BLaER1 treated with 17β-estradiol and CSF1 and Interleukin-3, amounts not matched to agents 10 nM and 100 nM (cell line): ENCODE measurements at regions not wholly inside any gene's neighbourhood (a gene's known extent, or its start where the extent isn't known, plus 50 kb on each side); places are given as distances from the start of the nearest gene placed in this dataset.

Experiments
- H3K27ac ChIP-seq, 11 experiments: shearing (Covaris generic); formaldehyde crosslinking; 2 replicates each; pipeline ENCODE4 v1.8.1; 2022
- H3K27me3 ChIP-seq, 11 experiments: shearing (Covaris generic); formaldehyde crosslinking; 2 replicates each; pipeline ENCODE4 v1.8.1; 2022
- H3K36me3 ChIP-seq, 11 experiments: shearing (Covaris generic); formaldehyde crosslinking; 2 replicates each; pipeline ENCODE4 v1.8.1; 2022
- H3K4me1 ChIP-seq, 10 experiments: shearing (Covaris generic); formaldehyde crosslinking; 2 replicates each; pipeline ENCODE4 v1.8.1; 2022
- H3K4me2 ChIP-seq, 11 experiments: shearing (Covaris generic); formaldehyde crosslinking; 2 replicates each; pipeline ENCODE4 v1.8.1; 2022
- H3K4me3 ChIP-seq, 10 experiments: shearing (Covaris generic); formaldehyde crosslinking; 2 replicates each; pipeline ENCODE4 v1.8.1; 2022
- H3K9ac ChIP-seq, 11 experiments: shearing (Covaris generic); formaldehyde crosslinking; 2 replicates each; pipeline ENCODE4 v1.8.1; 2022
- H3K9me3 ChIP-seq, 11 experiments: shearing (Covaris generic); formaldehyde crosslinking; replicated peaks in 1 of 11; 2 replicates each; pipeline ENCODE4 v1.8.1; 2022
- H4K20me1 ChIP-seq, 11 experiments: shearing (Covaris generic); formaldehyde crosslinking; 2 replicates each; pipeline ENCODE4 v1.8.1; 2022
- Cebpa-rat ChIP-seq, 11 experiments: shearing (Covaris generic); IDR thresholded peaks; 2 replicates each; pipeline ENCODE4 v1.8.1; 2022

DNA sequence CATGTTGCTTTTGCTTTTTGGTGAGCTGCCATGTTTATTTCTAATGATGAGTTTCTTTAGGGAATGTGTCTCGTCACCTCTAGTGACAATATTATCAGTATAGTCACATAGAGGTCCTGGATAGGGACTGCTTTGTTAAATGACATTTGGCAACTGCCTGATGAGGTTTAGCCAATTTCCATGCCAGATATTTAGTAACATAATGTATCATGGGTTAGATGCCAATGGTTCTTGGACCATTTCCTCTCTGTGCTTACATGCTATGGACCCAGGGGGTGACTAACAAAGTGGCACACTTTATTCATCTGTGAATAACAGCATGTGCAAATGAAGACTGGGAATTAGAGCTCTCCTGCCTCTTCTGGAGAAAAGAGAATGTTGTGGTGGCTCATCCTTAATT lies 56.2 kb upstream of the RAB27B start:
- Histone ChIP-seq H3K27me3 (peaks cover 0 to 14% (median 0%) of the 10 kb centered on the region in 11 experiments; a peak in 2 of 22 replicates), H3K36me3 (no peaks in the 10 kb centered on the region), H3K9me3 (peaks cover 0 to 22% (median 10%) of the 10 kb centered on the region in 11 experiments; a peak in 13 of 22 replicates), H3K4me3 (no peak overlapping the region), H3K4me1 (peaks cover 27 to 39% (median 33%) of the 10 kb centered on the region in 10 experiments), H3K4me2 (no peak overlapping the region), H4K20me1 (no peaks in the 10 kb centered on the region), H3K27ac (no peak overlapping the region), H3K9ac (no peak overlapping the region)
- no peak for TF ChIP-seq Cebpa-rat (IDR thresholded peaks at IDR 0.05)

DNA sequence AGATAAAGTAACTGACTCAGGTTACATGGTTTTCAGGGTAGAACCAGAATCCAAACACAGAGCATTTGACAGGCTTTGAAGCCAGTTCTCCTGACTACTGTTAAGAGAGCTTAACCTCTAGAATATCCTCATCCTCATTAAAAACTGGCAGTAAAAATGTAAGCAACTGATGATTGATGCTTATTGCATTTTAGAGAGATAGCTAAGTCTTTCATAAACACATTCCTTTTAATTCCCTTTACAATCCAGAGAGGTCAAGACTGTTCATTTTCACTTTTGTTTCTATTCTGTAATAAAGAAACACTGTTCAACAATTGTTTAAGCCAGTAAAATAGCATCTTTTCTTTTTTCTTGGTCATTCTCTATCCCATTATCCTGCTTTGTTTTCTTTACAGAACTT lies 53.9 kb upstream of the RAB27B start:
- H3K4me1 ChIP-seq: peaks cover 40 to 55% (median 46%) of the 10 kb centered on the region in 10 experiments
- H3K4me3 ChIP-seq: no peak overlapping the region
- peaks cover under 1 to 30% (median 13%) of the 10 kb centered on the region in 11 experiments; a peak in 19 of 22 replicates for H3K9me3 ChIP-seq
- TF ChIP-seq Cebpa-rat (IDR thresholded peaks at IDR 0.05): no peak
- peaks cover 0 to 14% (median 0%) of the 10 kb centered on the region in 11 experiments; a peak in 2 of 22 replicates for H3K27me3 ChIP-seq
- peak overlapping the region; percentile 66 to 88 (median 78) for H3K4me2 ChIP-seq
- H3K9ac ChIP-seq: peak overlapping the region in 4 of 11 experiments; percentile 43 to 70 (median 65); a peak in 4 of 22 replicates
- no peaks in the 10 kb centered on the region for H4K20me1 ChIP-seq
- H3K27ac ChIP-seq: peak overlapping the region in 8 of 11 experiments; percentile 72 to 92 (median 82); a peak in 14 of 22 replicates
- H3K36me3 ChIP-seq: no peaks in the 10 kb centered on the region

DNA sequence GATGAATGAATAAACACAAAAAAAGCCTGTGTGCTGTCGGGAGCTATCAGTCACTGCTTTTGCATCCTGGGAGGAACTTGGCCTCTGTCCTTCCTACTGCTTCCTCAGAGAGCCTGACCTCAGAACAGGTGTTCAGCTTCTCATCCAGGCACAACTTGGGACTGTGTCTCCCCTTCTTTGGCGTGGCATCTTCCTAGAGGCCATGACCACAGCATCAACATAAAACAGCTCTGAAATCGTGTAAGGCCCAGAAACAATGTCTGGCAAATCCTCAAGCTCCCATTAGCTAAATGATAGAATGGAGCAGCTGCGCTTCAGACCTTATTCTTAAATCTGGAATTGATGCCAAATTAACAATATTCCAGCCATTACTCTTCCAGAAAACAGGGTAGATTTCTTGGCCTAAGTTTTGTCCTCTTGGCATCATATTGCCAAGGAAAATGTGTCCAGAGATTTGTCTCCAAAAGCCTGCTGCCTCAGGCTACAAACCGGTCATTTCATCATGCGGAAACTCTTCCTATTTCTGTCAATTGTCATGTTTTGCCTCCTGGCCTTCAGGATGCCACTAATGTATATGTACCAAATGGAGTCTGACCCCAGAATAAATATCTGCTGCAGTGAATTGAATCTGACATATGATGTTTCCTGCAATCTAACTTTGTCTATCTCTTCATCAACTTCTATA lies 53.2 kb upstream of the RAB27B start:
- TF ChIP-seq Cebpa-rat (IDR thresholded peaks at IDR 0.05): no peak

DNA sequence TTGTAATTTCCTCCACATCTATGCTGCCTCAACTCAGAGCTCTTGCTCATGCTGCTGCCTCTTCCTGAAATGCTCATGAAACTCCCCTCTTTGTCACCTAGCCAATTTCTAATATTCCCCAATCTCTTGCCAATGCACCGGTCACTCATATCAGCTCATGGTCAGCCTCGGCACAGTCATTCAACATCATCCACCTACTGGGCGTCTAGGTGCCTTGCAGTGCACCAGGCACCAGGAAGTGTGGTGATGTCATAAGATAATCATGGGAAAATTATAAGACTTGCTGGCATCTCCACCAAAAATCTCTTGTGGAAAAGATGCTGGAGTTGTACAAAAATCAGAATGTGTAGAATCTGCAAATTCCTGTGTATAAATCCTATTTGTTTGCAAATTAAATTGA lies 52.6 kb upstream of the RAB27B start:
- TF ChIP-seq Cebpa-rat (IDR thresholded peaks at IDR 0.05): no peak
- Histone ChIP-seq H3K27me3 (peaks cover 0 to 14% (median 0%) of the 10 kb centered on the region in 11 experiments; a peak in 2 of 22 replicates), H3K36me3 (no peaks in the 10 kb centered on the region), H3K4me1 (peaks cover 40 to 51% (median 46%) of the 10 kb centered on the region in 10 experiments), H3K27ac (peak overlapping the region in 10 of 11 experiments; percentile 53 to 92 (median 82); a peak in 20 of 22 replicates), H3K9ac (peak overlapping the region in 10 of 11 experiments; percentile 31 to 76 (median 65); a peak in 16 of 22 replicates), H3K9me3 (peaks cover 8 to 31% (median 18%) of the 10 kb centered on the region in 11 experiments; a peak in 19 of 22 replicates), H3K4me2 (peak overlapping the region; percentile 66 to 88 (median 78)), H4K20me1 (no peaks in the 10 kb centered on the region), H3K4me3 (no peak overlapping the region)

More for the DNA sequence above, 53.2 kb upstream of the RAB27B start:
- peaks cover 0 to 14% (median 0%) of the 10 kb centered on the region in 11 experiments; a peak in 2 of 22 replicates for H3K27me3 ChIP-seq
- H4K20me1 ChIP-seq: no peaks in the 10 kb centered on the region
- no peak overlapping the region for H3K4me3 ChIP-seq
- peaks cover 40 to 51% (median 46%) of the 10 kb centered on the region in 10 experiments for H3K4me1 ChIP-seq
- H3K9ac ChIP-seq: peak overlapping the region in 8 of 11 experiments; percentile 43 to 76 (median 66); a peak in 13 of 22 replicates
- H3K9me3 ChIP-seq: peaks cover 7 to 32% (median 16%) of the 10 kb centered on the region in 11 experiments; a peak in 20 of 22 replicates
- peak overlapping the region in 9 of 11 experiments; percentile 72 to 92 (median 82); a peak in 18 of 22 replicates for H3K27ac ChIP-seq
- peak overlapping the region; percentile 66 to 88 (median 78) for H3K4me2 ChIP-seq
- no peaks in the 10 kb centered on the region for H3K36me3 ChIP-seq

DNA sequence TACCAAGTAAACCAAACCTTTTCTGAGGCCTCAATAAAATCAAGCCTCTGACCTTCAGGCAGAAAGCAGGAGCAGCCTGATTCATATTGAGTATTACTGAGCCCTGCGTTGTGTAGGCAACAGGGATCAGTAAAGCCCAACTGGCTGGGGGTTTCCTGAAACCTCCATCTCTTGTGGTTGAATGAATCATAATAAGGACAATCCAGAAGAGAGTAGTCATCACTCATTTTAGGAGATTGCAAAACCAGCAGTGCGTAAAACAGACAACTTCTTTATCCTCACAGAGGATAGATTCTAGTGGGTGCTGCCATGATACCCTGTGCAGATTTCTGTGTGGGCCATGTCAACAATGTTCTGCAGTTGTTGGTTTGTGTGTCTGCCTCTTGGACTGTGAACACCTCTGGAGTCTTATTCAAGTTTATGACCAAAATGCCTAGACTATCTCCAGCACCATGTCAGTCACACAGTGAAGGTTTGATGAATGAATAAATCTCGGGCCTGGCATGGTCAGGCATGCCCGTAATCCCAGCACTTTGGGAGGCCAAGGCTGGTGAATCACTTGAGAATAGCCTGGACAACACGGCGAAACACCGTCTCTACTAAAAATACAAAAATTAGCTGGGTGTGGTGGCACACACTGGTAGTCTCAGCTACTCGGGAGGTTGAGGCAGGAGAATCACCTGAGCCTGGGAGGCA lies 51.8 kb upstream of the RAB27B start:
- H3K9me3 ChIP-seq: peaks cover 8 to 36% (median 23%) of the 10 kb centered on the region in 11 experiments; a peak in 19 of 22 replicates
- peak overlapping the region; percentile 66 to 88 (median 78) for H3K4me2 ChIP-seq
- no peaks in the 10 kb centered on the region for H4K20me1 ChIP-seq
- peak overlapping the region in 10 of 11 experiments; percentile 53 to 92 (median 82); a peak in 20 of 22 replicates for H3K27ac ChIP-seq
- TF ChIP-seq Cebpa-rat (IDR thresholded peaks at IDR 0.05): peak; percentile 38 to 93 (median 72); a peak in 18 of 22 replicates
- H3K36me3 ChIP-seq: no peaks in the 10 kb centered on the region
- no peak overlapping the region for H3K4me3 ChIP-seq
- H3K4me1 ChIP-seq: peaks cover 40 to 51% (median 46%) of the 10 kb centered on the region in 10 experiments
- H3K9ac ChIP-seq: peak overlapping the region in 9 of 11 experiments; percentile 43 to 76 (median 66); a peak in 16 of 22 replicates
- H3K27me3 ChIP-seq: peaks cover 0 to 14% (median 0%) of the 10 kb centered on the region in 11 experiments; a peak in 2 of 22 replicates

DNA sequence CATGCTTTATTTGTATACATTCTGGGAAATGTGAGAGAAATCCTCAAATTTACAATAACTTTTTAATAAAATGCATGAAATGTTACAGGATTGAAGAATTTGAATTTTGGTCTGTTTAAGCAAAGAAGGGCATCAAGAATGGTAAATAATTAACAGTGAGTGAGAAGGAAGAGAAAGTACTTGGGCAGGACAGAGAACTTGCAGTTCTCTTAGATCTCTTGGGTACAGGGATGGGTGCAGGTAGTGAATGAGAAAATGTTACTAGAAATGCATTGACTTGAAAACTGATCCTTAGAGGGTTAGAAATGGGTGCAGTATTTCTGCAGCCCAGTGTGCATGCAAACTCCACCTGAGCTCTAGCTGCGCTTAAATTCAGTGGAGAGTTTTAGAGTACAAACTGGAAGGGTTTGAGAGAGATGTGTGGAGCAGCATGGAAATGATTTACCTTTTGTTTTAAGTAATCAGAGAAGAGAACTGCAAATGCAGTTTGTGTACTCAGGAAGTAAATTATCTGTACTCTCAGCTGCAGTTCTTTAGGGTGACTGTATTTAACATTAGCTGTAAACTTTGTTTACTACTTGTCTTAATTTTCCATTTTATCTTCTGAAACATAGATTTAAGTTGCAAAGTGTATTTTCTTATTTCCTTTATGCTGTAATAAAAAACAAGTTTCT lies 51.0 kb upstream of the RAB27B start:
- Histone ChIP-seq H3K4me2 (peak overlapping the region; percentile 66 to 88 (median 78)), H3K4me3 (no peak overlapping the region), H3K9me3 (peaks cover 8 to 34% (median 23%) of the 10 kb centered on the region in 11 experiments; a peak in 19 of 22 replicates), H3K36me3 (no peaks in the 10 kb centered on the region), H3K27ac (peak overlapping the region in 9 of 11 experiments; percentile 72 to 92 (median 82); a peak in 18 of 22 replicates), H3K27me3 (peaks cover 0 to 14% (median 0%) of the 10 kb centered on the region in 11 experiments; a peak in 2 of 22 replicates), H3K9ac (no peak overlapping the region), H3K4me1 (peaks cover 40 to 51% (median 46%) of the 10 kb centered on the region in 10 experiments), H4K20me1 (no peaks in the 10 kb centered on the region)
- TF ChIP-seq Cebpa-rat (IDR thresholded peaks at IDR 0.05): no peak

DNA sequence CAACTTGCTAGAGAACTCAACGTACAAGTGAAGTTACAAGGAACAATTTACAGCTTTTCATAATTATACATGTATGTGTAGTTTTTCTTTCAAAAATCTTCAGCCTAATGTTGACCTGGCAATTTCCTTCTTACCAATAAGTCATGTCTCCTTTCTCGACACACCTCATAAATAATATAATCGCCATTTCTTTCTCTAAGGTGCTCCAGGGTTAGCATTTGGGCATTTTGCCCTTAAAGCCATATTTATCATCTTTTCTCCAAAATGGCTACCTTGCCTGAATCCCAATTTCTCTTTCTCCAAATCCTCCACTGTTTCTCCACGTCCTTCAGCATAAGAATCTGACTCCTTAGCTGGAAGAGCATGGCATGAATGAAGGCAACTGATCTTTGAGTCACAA lies 50.3 kb upstream of the RAB27B start:
- no peak for TF ChIP-seq Cebpa-rat (IDR thresholded peaks at IDR 0.05)
- Histone ChIP-seq H4K20me1 (no peaks in the 10 kb centered on the region), H3K4me2 (peak overlapping the region; percentile 1 to 88 (median 72); a peak in 16 of 22 replicates), H3K4me1 (peaks cover 40 to 51% (median 46%) of the 10 kb centered on the region in 10 experiments), H3K36me3 (no peaks in the 10 kb centered on the region), H3K9ac (no peak overlapping the region), H3K4me3 (no peak overlapping the region), H3K27me3 (peaks cover 0 to 14% (median 0%) of the 10 kb centered on the region in 11 experiments; a peak in 2 of 22 replicates), H3K9me3 (peaks cover 8 to 34% (median 23%) of the 10 kb centered on the region in 11 experiments; a peak in 19 of 22 replicates), H3K27ac (peak overlapping the region in 6 of 11 experiments; percentile 9 to 92 (median 73); a peak in 6 of 22 replicates)
